ENCODE measurements at regions not wholly inside any gene's neighbourhood (a gene's known extent, or its start where the extent isn't known, plus 50 kb on each side); places are given as distances from the start of the nearest gene placed in this dataset.

GRCh38 chr3:147903026-147903425 lies 493.9 kb downstream of the ZIC1 start:
- H3K9me3 ChIP-seq (ENCODE audit: low read length): no peaks in the 10 kb centered on the region
- H3F3A ChIP-seq (ENCODE audit: insufficient read depth, low read length, poor library complexity, severe bottlenecking): no peaks in the 10 kb centered on the region
- H3K9me2 ChIP-seq (ENCODE audit: insufficient read depth, low read length): no peaks in the 10 kb centered on the region
- no peaks in the 10 kb centered on the region for H3K27me3 ChIP-seq (ENCODE audit: insufficient read depth, low read depth, low read length)
- no peaks in the 10 kb centered on the region for H3K79me2 ChIP-seq (replicated peaks; ENCODE audit: insufficient read depth, low read length)
- H3K36me3 ChIP-seq (ENCODE audit: insufficient read depth, low read length): no peaks in the 10 kb centered on the region
- no peak overlapping the region for H3K4me2 ChIP-seq (ENCODE audit: low read length)
- no peak overlapping the region for H2AFZ ChIP-seq (ENCODE audit: low read depth, low read length)
- no peak overlapping the region for H3K27ac ChIP-seq (ENCODE audit: low read length)
- H4K20me1 ChIP-seq (ENCODE audit: insufficient read depth): no peaks in the 10 kb centered on the region
- H3K4me3 ChIP-seq (ENCODE audit: low read length): no peak overlapping the region
- TF ChIP-seq EZH2 (IDR thresholded peaks at IDR 0.05; ENCODE audit: borderline replicate concordance, insufficient read depth, low read length, poor library complexity, severe bottlenecking) (no peak), SMC3 (conservative IDR thresholded peaks at IDR 0.05; ENCODE audit: poor library complexity) (no peak), MXI1 (conservative IDR thresholded peaks at IDR 0.05; ENCODE audit: poor library complexity, severe bottlenecking) (no peak), REST (IDR thresholded peaks at IDR 0.05; ENCODE audit: borderline replicate concordance) (no peak), CTCF (IDR thresholded peaks at IDR 0.05; ENCODE audit: poor library complexity, severe bottlenecking) (no peak), RAD21 (conservative IDR thresholded peaks at IDR 0.05) (no peak), POLR2AphosphoS5 (IDR thresholded peaks at IDR 0.05) (no peak), TAF1 (IDR thresholded peaks at IDR 0.05; ENCODE audit: low read depth) (no peak), EP300 (conservative IDR thresholded peaks at IDR 0.05; ENCODE audit: poor library complexity, severe bottlenecking) (no peak)
- H3K9ac ChIP-seq (ENCODE audit: low read length): no peak overlapping the region

- H3K4me3 ChIP-seq (ENCODE audit: low read length): no peak overlapping the region
- no peak overlapping the region for H3K27ac ChIP-seq (ENCODE audit: low read length)
These were observed 495.3 kb downstream of the ZIC1 start for GRCh38 chr3:147904421-147904820.

More at GRCh38 chr3:147904421-147904820, 495.3 kb downstream of the ZIC1 start:
- no peak overlapping the region for H2AFZ ChIP-seq (ENCODE audit: low read depth, low read length)
- H3K9me3 ChIP-seq (ENCODE audit: low read length): no peaks in the 10 kb centered on the region
- H3K9me2 ChIP-seq (ENCODE audit: insufficient read depth, low read length): no peaks in the 10 kb centered on the region
- no peak overlapping the region for H3K9ac ChIP-seq (ENCODE audit: low read length)
- H3K4me2 ChIP-seq (ENCODE audit: low read length): no peak overlapping the region
- H3F3A ChIP-seq (ENCODE audit: insufficient read depth, low read length, poor library complexity, severe bottlenecking): no peaks in the 10 kb centered on the region
- TF ChIP-seq MXI1 (conservative IDR thresholded peaks at IDR 0.05; ENCODE audit: poor library complexity, severe bottlenecking) (no peak), POLR2AphosphoS5 (IDR thresholded peaks at IDR 0.05) (no peak), EZH2 (IDR thresholded peaks at IDR 0.05; ENCODE audit: borderline replicate concordance, insufficient read depth, low read length, poor library complexity, severe bottlenecking) (no peak), CTCF (IDR thresholded peaks at IDR 0.05; ENCODE audit: poor library complexity, severe bottlenecking) (no peak), TAF1 (IDR thresholded peaks at IDR 0.05; ENCODE audit: low read depth) (no peak), RAD21 (conservative IDR thresholded peaks at IDR 0.05) (no peak), EP300 (conservative IDR thresholded peaks at IDR 0.05; ENCODE audit: poor library complexity, severe bottlenecking) (no peak), REST (IDR thresholded peaks at IDR 0.05; ENCODE audit: borderline replicate concordance) (no peak), SMC3 (conservative IDR thresholded peaks at IDR 0.05; ENCODE audit: poor library complexity) (no peak)
- no peaks in the 10 kb centered on the region for H4K20me1 ChIP-seq (ENCODE audit: insufficient read depth)
- no peaks in the 10 kb centered on the region for H3K79me2 ChIP-seq (replicated peaks; ENCODE audit: insufficient read depth, low read length)
- no peaks in the 10 kb centered on the region for H3K27me3 ChIP-seq (ENCODE audit: insufficient read depth, low read depth, low read length)
- H3K36me3 ChIP-seq (ENCODE audit: insufficient read depth, low read length): no peaks in the 10 kb centered on the region
